ENCODE measurements at regions not wholly inside any gene's neighbourhood (a gene's known extent, or its start where the extent isn't known, plus 50 kb on each side); places are given as distances from the start of the nearest gene placed in this dataset.

DNA sequence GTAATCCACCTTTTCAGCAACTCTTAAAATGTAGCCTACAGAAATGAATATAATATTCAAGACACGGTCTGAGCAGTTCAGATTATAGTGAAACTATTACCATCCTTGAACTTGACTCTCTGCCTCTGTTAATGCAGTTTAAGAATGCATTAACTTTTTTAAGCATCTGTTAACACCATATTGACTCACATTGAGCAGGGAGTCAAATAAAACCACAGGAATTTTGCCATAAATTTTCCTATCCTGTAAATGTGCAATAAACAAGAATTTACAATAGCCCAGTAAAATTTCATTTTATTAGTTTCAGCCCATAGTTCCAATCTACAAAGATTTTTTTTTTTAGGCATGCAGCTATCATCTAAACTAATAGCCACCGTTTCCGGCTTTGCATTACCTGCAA is 239.2 kb upstream of the DEFB112 start (continued):
- TF ChIP-seq, protein P1, sequence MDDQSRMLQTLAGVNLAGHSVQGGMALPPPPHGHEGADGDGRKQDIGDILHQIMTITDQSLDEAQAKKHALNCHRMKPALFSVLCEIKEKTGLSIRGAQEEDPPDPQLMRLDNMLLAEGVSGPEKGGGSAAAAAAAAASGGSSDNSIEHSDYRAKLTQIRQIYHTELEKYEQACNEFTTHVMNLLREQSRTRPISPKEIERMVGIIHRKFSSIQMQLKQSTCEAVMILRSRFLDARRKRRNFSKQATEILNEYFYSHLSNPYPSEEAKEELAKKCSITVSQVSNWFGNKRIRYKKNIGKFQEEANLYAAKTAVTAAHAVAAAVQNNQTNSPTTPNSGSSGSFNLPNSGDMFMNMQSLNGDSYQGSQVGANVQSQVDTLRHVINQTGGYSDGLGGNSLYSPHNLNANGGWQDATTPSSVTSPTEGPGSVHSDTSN (CRISPR knock-in tag; IDR thresholded peaks at IDR 0.05): no peak
- TF ChIP-seq ZNF132 (tag by site-specific recombination; IDR thresholded peaks at IDR 0.05; ENCODE audit: borderline replicate concordance): no peak
- no peak for TF ChIP-seq ZFP37 (tag by site-specific recombination; IDR thresholded peaks at IDR 0.05)
- TF ChIP-seq ZNF404 (tag by site-specific recombination; IDR thresholded peaks at IDR 0.05): no peak
- no peak for TF ChIP-seq ZNF366 (tag by site-specific recombination; conservative IDR thresholded peaks at IDR 0.05)
- TF ChIP-seq, protein P2, sequence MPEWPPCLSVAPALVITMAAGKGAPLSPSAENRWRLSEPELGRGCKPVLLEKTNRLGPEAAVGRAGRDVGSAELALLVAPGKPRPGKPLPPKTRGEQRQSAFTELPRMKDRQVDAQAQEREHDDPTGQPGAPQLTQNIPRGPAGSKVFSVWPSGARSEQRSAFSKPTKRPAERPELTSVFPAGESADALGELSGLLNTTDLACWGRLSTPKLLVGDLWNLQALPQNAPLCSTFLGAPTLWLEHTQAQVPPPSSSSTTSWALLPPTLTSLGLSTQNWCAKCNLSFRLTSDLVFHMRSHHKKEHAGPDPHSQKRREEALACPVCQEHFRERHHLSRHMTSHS (tag by site-specific recombination; IDR thresholded peaks at IDR 0.05): no peak

DNA sequence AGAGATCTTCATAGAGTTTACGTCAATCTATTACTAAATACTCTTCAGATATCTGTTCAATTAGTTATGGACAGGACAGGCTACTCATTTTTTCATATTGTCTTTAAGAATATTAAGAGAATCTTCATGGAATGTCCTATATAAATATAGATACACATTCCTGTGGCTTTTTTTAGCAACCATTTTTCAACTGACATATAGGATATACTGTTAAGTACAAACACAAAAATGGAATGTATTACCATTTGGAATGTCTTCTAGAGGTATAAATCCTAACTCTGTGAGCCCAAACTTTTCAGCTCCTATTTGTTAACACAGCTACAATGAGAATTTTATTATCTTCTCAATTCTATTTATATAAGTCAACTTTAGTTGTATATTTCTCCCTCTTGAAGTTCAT is 239.6 kb upstream of the DEFB112 start:
- no peak overlapping the region for H3K27ac ChIP-seq (ENCODE audit: extremely low read depth, low read depth, low read length)
- no peaks in the 10 kb centered on the region for H3K4me1 ChIP-seq (ENCODE audit: control insufficient read depth, insufficient read depth, low read length)
- CTCF ChIA-PET: no interaction called here
- H3K9me3 ChIP-seq (ENCODE audit: control insufficient read depth, insufficient read depth, low read depth, low read length): no peaks in the 10 kb centered on the region
- no peak for TF ChIP-seq ZNF76 (tag by site-specific recombination; IDR thresholded peaks at IDR 0.05; ENCODE audit: borderline replicate concordance, low read depth)
- TF ChIP-seq, protein P3, sequence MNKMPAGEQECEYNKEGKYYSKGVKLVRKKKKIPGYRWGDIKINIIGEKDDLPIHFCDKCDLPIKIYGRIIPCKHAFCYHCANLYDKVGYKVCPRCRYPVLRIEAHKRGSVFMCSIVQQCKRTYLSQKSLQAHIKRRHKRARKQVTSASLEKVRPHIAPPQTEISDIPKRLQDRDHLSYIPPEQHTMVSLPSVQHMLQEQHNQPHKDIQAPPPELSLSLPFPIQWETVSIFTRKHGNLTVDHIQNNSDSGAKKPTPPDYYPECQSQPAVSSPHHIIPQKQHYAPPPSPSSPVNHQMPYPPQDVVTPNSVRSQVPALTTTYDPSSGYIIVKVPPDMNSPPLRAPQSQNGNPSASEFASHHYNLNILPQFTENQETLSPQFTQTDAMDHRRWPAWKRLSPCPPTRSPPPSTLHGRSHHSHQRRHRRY (tag by site-specific recombination; IDR thresholded peaks at IDR 0.05): no peak
- TF ChIP-seq, protein P4, sequence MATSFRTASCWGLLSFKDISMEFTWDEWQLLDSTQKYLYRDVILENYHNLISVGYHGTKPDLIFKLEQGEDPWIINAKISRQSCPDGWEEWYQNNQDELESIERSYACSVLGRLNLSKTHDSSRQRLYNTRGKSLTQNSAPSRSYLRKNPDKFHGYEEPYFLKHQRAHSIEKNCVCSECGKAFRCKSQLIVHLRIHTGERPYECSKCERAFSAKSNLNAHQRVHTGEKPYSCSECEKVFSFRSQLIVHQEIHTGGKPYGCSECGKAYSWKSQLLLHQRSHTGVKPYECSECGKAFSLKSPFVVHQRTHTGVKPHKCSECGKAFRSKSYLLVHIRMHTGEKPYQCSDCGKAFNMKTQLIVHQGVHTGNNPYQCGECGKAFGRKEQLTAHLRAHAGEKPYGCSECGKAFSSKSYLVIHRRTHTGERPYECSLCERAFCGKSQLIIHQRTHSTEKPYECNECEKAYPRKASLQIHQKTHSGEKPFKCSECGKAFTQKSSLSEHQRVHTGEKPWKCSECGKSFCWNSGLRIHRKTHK (tag by site-specific recombination; IDR thresholded peaks at IDR 0.05): no peak
- POLR2A ChIA-PET: no interaction called here
- no peaks in the 10 kb centered on the region for H3K36me3 ChIP-seq (ENCODE audit: control insufficient read depth in 2 of 2, insufficient read depth in 1 of 2, low read length in 2 of 2)
- H3K4me3 ChIP-seq (ENCODE audit: low read depth, low read length): no peak overlapping the region

DNA sequence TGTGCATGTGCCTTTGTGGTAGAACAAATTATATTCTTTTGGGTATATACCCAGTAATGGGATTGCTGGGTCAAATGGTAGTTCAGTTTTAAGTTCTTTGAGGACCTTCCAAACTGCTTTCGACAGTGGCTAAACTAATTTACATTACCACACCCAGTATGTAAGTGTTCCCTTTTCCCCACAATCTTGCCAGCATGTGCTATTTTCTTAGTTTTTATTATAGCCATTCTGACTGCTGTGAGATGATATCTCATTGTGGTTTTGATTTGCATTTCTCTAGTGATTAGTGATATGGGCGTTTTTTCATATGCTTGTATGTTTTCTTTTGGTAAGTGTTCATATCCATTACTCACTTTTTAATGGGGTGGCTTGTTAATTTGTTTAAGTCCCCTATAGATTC is 251.6 kb upstream of the DEFB112 start:
- no peak for TF ChIP-seq ZNF549 (tag by site-specific recombination; IDR thresholded peaks at IDR 0.05)
- TF ChIP-seq ZBTB48 (tag by site-specific recombination; IDR thresholded peaks at IDR 0.05): no peak
- no peak for TF ChIP-seq ZNF777 (tag by site-specific recombination; IDR thresholded peaks at IDR 0.05; ENCODE audit: borderline replicate concordance)
- TF ChIP-seq ZNF416 (tag by site-specific recombination; IDR thresholded peaks at IDR 0.05): no peak
- no peak for TF ChIP-seq SP3 (tag by site-specific recombination; IDR thresholded peaks at IDR 0.05)
- Histone ChIP-seq H3K4me1 (ENCODE audit: control insufficient read depth, insufficient read depth, low read length) (no peaks in the 10 kb centered on the region), H3K4me3 (ENCODE audit: low read depth, low read length) (no peak overlapping the region), H3K36me3 (ENCODE audit: control insufficient read depth in 2 of 2, insufficient read depth in 1 of 2, low read length in 2 of 2) (no peaks in the 10 kb centered on the region), H3K9me3 (ENCODE audit: control insufficient read depth, insufficient read depth, low read depth, low read length) (no peaks in the 10 kb centered on the region), H3K27ac (ENCODE audit: extremely low read depth, low read depth, low read length) (no peak overlapping the region)
- CTCF ChIA-PET: no interaction called here
- POLR2A ChIA-PET: no interaction called here

DNA sequence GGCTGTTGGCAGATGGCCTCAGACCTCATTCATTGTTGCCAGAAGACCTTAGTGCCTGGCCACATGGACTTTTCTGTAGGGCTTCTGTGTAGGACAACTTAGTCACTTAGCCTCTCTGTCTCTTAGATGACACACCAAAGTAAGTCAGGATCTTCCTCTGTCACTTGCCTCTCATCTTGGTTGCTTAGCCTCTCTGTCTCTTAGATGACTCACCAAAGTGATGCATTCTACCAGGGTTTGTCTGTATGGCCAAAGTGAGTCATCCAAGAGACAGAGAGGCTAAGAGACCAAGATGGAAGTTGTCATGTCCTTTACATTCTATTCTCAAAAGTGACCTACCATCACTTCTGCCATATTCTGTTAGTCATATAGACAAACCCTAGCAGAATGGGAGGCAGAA is 255.9 kb upstream of the DEFB112 start:
- CTCF ChIA-PET: no interaction called here
- no peaks in the 10 kb centered on the region for H3K4me1 ChIP-seq (ENCODE audit: control insufficient read depth, insufficient read depth, low read length)
- H3K9me3 ChIP-seq (ENCODE audit: control insufficient read depth, insufficient read depth, low read depth, low read length): no peaks in the 10 kb centered on the region
- POLR2A ChIA-PET: no interaction called here
- no peak overlapping the region for H3K4me3 ChIP-seq (ENCODE audit: low read depth, low read length)
- TF ChIP-seq GFI1B (tag by site-specific recombination; IDR thresholded peaks at IDR 0.05) (no peak), ZFP69B (tag by site-specific recombination; IDR thresholded peaks at IDR 0.05) (no peak), ZFHX2 (tag by site-specific recombination; conservative IDR thresholded peaks at IDR 0.05) (no peak), ZNF404 (tag by site-specific recombination; IDR thresholded peaks at IDR 0.05) (no peak), SP2 (tag by site-specific recombination; IDR thresholded peaks at IDR 0.05) (no peak), ZNF548 (tag by site-specific recombination; IDR thresholded peaks at IDR 0.05) (no peak), ZFP37 (tag by site-specific recombination; IDR thresholded peaks at IDR 0.05) (no peak), KLF16 (tag by site-specific recombination; IDR thresholded peaks at IDR 0.05) (no peak), ZNF223 (tag by site-specific recombination; IDR thresholded peaks at IDR 0.05) (no peak)
- TF ChIP-seq, protein P5, sequence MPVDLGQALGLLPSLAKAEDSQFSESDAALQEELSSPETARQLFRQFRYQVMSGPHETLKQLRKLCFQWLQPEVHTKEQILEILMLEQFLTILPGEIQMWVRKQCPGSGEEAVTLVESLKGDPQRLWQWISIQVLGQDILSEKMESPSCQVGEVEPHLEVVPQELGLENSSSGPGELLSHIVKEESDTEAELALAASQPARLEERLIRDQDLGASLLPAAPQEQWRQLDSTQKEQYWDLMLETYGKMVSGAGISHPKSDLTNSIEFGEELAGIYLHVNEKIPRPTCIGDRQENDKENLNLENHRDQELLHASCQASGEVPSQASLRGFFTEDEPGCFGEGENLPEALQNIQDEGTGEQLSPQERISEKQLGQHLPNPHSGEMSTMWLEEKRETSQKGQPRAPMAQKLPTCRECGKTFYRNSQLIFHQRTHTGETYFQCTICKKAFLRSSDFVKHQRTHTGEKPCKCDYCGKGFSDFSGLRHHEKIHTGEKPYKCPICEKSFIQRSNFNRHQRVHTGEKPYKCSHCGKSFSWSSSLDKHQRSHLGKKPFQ (tag by site-specific recombination; IDR thresholded peaks at IDR 0.05): no peak
- TF ChIP-seq, protein P6, sequence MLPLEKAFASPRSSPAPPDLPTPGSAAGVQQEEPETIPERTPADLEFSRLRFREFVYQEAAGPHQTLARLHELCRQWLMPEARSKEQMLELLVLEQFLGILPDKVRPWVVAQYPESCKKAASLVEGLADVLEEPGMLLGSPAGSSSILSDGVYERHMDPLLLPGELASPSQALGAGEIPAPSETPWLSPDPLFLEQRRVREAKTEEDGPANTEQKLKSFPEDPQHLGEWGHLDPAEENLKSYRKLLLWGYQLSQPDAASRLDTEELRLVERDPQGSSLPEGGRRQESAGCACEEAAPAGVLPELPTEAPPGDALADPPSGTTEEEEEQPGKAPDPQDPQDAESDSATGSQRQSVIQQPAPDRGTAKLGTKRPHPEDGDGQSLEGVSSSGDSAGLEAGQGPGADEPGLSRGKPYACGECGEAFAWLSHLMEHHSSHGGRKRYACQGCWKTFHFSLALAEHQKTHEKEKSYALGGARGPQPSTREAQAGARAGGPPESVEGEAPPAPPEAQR (tag by site-specific recombination; IDR thresholded peaks at IDR 0.05): no peak
- no peaks in the 10 kb centered on the region for H3K36me3 ChIP-seq (ENCODE audit: control insufficient read depth in 2 of 2, insufficient read depth in 1 of 2, low read length in 2 of 2)
- H3K27ac ChIP-seq (ENCODE audit: extremely low read depth, low read depth, low read length): no peak overlapping the region

Measured in HEK293 (cell line).